ENCODE measurements at regions not wholly inside any gene's neighbourhood (a gene's known extent, or its start where the extent isn't known, plus 50 kb on each side); places are given as distances from the start of the nearest gene placed in this dataset.

DNA sequence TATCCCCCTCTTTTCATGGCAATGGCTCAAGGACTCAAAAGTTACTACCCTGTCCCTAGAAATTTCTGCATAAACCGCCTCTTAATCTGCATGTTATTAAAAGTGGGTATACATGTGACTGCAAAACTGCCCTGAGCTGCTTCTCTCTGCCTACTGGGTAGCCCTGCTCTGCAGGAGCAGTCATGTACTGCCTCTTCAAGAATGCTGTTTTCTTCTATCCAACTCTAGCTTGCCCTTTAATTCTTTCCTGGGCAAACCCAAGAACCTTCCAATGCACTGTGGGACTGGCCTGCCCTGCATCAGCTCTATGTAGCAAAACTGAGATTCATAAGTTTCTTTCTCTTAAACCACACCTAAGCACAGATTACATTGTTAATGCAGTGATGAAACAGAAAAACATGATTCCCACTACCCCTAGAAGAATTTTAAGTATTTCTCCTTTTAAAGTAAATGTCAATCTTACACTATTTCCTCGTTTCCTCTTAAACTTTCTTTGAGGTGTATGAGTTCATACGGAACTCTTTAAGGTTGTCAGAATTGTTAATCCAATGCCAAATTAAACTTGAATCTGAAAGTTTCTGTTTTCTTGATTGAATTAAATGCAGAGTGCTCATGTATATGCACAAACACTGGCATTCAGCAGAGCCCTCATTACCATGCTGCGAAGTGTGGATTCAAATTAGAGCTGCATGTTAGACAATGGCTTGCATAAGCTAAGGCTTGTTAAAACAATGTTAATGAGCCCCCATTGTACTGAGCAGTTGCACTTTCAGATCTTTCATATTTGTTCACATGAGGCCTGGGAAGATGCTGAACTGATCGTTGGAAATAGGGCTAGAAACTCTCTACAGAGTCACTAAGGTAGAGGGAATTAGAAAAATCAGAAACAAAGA is 669.9 kb upstream of the PCDH20 start:
- DNase-seq = no peak

DNA sequence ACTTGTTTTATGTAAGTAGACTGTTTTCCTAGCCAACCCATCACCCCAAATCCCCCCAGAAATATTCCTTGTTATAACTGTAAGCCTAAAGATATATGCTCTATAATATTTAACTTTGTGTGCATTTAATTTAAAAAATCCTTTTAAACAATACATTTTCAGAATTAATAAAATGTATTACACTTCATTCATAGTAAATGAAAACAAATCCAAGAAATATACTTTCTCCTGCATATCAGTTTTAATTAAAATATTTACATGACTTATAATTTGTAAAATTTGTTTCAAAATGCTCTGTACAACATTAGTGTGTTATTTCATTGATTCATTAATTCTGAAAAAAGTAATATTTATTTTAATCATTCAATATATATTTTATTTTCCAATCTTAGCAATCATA is 669.1 kb upstream of the PCDH20 start:
- no peak for DNase-seq

DNA sequence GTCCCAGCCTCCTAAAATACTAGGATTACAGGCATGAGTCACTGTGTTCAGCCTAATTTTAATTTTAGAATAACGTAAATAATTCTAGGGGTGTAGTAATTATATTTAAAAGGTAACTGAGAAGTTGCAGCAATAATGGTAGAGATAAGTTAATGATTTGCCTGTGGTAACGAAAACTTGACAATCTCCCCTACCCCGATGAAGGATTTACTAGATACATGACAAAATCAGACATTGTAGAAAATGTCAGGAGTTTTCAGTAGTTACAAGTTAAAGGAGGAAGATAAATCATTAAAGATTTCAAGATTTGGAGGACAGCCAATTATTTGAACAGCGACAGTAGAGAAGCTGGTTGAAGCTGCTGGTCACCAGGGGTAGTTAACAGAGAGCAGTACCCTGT is 652.2 kb upstream of the PCDH20 start:
- DNase-seq = no peak

DNA sequence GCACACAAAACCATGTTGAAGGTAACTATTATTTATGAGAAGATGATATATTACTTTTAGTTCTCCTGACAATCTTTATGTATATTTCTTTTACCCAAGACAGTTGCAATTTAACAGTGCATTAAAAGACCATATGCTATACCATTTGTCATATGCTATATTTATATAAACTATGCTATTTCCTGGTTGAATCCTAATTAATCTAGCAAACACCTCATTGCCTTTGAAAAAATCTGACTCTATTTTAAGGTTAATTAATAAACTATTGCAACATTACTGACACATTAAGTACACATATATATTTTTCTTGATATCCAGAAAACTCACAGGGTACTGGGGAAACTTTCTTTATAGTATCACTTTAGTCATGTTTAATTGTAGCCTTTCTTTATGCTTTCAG is 649.4 kb upstream of the PCDH20 start:
- no peak for DNase-seq

DNA sequence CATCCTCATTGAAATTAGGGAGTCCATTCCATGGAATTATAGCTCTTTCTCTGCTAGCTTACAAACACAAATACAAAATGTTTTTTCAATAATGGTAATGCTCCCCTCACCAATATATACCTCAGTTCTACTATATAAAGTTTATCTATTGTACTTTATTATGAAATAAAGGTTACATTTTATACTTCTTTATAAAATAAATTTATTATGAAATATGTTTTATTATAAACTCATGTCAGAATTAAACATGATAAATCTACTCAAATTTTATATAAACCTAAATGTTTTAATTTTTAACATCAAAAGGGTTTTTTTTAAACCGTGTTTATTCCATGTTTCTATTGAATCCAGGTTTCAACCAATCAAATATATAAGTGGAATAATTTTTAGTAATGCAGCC is 646.1 kb upstream of the PCDH20 start:
- no peak for DNase-seq

DNA sequence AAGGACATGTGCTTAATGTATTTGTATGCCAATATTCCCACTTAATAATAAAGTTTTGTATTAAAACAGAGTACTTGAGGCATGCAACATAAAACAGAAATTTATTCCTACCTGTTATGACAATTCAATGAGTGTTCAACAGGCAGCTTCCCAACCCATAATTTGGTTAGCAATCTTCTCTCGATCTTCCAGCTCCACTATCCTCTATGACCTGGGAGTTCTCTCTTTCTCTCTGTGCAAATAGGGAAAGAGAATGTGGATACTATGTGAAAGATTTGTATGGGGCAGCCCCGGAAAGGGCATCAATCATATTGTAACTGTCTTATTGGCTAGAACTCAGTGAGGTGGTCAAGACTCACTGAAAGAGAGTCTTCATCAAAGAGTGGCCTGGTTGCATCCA is 644.9 kb upstream of the PCDH20 start:
- DNase-seq = no peak

DNA sequence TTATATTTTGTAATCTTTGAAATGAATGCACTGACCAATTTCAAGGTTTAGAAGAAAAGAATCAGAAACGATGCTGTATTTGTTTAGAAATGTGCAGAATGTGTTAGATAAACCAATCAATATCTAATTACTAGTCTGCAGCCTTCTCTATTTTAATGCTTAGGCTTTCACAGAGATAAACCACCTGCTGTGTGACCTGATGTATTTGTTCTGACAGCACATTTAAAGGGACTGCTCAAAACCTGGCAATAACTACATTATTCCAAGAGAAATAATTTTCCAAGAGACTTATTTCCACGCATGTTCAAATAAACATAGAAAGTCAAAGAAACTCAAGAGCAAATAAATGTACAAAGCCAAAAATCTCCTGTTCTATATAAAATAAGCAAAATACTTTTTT is 641.6 kb upstream of the PCDH20 start:
- no peak for DNase-seq

DNA sequence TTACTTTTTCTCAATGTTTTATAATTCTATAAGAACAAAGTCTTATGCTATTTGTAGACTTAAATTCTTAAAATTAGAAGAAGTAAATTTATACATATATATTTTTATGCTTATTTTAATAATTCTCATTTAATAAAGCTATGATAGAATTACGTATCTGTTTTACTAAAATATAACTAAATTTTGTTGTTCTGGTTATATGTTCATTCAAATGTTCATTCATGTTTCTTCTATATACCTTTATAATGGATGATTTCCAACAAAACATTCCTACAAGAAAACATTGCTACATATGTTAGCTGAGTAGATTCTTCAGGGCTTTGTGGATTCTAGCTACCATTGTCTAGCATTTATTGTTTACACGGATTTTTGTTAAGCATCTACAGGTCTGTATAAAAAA is 634.3 kb upstream of the PCDH20 start:
- DNase-seq = no peak

DNA sequence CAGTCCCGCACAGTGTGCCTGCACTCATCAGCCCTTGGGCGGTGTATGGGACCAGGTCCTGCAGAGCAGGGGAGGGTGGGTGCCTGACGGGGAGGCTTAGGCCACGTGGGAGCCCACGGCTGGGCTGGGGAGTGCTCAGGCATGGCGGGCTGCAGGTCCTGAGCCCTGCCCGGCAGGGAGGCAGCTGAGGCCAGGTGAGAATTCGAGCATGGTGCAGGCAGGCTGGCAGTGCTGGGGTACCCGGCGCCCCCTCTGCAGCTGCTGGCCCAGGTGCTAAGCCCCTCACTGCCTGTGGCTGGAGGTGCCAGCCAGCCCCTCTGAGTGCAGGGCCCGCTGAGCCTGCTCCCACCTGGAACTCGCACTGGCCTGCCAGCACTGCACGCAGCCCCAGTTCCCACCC is 630.9 kb upstream of the PCDH20 start:
- DNase-seq = no peak

DNA sequence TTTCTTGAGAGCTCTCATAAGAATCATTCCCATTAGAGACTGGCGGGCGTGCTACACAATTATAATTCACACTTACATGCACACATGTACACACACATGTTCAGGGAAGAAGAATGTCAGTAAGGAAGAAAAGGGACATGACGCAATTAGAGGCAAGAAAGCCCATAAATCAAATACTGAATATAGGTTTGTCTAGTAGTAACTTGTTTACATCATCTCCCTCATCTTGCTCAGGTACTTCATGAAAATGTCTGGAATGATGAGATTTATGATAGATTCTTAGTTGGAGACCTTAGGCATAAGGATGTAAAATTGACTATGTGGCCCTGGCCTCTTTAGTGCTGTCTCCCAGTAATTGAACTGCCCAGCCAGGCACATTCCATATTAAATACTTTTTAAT is 628.0 kb upstream of the PCDH20 start:
- no peak for DNase-seq

DNA sequence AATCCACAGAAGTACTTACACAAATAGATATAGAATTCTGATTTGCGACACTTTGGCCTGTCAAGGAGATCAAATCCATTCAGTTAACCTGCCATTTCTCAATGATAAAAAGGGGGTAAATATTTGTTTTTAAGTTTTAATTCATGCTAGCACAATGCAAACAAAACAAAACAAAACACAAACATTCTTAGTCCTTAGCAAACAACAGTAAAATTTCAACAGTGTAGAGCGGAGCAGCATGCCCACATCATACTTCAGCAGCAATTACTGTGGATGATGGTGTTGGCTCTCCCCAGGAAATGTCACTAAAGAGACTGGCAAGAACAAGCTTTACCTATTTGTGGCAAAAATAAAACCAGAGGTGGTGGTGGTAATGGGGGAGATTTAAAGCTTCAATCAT is 625.2 kb upstream of the PCDH20 start:
- no peak for DNase-seq

DNA sequence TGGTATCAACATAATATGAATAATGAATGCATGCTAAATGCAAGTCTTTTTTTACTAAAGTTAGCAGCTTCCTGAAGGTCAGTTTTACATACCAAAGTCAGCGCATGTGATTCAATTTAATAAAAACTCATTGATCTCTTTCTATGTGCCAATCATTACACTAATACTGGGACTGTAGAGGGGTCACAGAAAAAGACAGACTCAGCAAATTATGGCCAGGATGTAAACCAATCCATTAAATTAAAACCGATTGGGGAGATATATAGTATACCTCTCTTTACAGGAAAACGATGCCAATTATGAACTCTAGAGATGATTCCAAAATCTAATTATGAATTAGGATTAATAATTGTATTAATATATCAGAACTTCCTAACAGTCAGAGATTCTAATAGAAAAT is 624.4 kb upstream of the PCDH20 start:
- DNase-seq = no peak

DNA sequence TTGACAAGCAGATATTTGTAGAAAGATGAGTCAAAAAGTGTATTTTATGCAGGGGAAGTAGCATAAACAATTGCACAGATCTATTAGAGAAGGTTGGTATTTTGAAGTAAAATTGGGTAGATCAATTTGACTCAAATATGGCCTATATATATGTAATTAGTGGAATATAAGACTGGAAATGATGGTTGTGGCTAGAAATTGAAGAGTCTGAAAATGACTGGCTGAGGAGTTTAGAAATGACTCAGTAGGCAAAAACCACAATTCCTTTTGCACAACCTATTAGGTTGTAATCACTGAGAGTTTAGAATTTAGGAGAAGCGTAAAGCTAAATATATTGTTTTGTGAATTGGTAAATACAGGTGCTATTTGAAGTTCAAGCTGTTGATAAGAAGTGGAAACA is 622.6 kb upstream of the PCDH20 start:
- no peak for DNase-seq

DNA sequence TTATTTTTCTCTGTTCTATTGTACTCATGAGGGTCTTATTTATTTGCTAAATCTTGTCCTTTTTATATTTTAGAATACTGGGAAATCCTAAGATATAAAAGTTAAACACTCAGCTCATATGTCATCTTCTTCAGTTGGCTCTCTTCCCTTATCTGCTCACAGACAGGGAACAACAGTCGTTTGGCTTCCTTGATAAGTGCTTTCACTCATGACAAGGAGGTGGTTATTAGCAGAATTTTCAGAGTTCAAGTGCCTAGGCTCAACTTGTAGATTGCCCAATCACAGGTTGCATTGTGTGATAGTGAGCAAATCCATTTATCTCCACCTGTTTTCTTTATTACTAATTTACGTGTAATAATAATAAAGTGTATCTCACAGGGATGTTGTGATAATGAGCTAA is 620.3 kb upstream of the PCDH20 start:
- no peak for DNase-seq

DNA sequence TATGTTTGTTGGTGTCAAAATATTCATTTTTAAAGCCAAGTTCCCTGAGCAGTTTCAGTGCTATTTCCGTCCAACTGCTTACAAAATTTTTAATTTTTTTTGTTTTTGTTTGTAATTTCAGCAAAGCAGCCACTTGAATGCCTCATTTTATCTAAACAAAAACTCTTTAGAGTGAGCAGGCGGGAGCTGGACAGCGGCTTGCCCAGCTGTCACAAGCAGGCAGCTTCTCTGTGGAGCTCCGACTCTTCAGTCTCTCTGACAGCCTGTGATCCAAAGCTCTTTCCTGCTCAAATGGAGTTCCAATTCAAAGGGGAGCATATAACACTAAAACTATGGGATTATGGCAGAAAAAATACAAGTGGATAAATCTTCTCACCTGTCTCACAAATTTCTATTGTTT is 618.3 kb upstream of the PCDH20 start:
- DNase-seq = no peak

DNA sequence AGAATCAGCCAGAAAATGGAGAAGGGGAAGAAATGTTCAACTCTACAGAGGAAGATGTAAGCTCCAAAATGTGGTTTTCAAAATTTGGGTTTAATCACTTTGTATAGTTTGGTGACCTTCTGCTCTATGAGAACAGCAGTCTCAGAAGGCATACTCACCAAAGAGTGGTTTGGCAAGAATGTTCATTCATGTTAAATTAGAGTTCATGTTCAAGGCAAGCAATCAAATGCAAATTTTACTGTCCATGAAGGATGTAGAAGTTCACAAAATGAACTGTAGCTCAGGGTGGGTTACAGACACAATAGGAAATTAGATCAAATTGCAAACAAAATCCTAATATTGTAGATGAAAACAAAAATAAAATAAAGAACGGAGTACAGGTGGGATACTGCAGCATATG is 606.7 kb upstream of the PCDH20 start:
- no peak for DNase-seq

DNA sequence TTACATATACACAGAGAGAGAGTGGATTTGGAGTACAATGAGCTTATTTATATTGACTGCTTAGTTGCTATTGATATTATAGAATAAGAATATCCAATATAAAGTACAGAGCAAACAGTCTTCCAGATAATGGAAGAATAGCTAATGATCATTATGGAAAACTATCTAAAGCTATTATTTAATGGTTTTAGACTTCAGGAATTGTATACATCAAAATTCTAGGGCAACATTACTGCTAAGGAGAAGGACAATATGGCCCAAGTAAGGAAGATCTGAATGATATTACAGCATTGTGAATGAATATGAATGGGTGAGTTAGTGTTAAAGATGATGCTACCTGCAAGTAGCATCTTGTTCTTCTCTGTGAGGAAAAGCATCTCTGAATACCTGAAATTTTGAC is 604.2 kb upstream of the PCDH20 start:
- DNase-seq = no peak

DNA sequence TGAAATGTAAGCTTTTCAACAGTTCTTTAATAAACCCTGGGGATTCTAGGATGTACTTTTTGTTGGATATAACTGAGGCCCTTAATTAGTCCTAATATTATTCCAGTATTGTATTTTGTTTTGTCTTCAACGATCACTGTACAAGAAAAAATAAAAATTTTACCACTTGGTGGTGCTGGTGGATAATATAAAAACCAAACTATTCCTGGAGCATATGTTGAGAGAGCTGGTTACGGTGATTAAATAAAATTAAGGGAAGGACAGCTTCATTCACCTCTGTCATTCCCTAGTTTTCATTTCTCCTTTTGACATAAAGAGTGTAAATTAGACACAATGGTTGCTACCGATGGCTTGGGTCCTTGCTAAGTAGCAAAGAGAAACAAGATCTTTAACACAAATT is 598.6 kb upstream of the PCDH20 start:
- no peak for DNase-seq

DNA sequence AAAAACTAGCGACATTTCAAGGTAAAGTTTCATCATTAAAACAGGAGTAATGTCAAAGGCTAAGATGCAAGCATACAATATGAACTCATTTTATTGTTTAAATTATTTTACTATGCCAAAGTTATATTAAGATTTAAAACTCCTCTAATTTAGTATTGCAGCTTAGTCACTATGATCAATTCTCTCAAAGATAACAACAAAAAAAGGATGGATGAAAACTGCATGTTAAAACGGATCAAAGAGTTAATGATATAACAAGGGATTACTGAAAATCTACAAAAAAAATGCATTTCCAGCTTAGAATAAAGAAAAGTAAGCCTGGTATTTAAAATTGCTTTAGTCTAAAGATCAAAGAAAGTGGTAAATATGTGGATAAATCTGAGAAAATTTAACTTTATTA is 587.8 kb upstream of the PCDH20 start:
- DNase-seq = no peak

DNA sequence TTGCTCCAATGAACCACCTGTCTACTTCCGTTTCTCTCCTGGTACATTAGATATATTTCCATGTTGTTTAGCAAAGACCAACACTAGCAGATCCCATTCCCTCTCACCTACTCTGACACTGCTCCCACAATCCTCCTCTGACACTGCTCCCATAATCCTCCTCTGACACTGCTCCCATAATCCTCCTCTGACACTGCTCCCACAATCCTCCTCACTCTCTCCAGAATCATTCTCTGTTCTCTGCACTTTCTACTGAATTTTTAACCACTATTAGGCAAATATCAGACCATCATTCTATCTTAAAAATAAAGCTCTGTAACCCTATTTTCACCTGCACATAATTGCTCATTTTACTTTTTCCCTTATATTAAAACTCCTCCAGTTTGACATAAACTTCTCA is 578.5 kb upstream of the PCDH20 start:
- no peak for DNase-seq

DNA sequence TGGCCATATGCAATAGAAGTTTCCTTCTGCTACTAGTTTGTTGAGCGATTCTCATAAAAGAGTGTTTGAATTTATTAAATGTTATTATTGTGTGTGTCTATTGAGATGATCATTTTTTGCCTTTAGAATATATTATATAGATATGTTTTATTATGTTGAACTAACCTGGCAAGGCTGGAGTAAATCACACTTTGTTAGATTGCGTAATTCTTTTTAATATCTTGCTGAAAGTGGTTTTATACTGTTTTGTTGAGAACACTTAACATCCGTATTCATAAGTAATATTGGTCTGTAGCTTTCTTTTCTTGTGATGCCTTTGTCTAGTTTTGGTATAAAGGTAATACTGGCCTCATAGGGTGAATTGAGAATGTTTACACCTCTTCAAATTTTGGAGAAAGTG is 574.3 kb upstream of the PCDH20 start:
- no peak for DNase-seq

DNA sequence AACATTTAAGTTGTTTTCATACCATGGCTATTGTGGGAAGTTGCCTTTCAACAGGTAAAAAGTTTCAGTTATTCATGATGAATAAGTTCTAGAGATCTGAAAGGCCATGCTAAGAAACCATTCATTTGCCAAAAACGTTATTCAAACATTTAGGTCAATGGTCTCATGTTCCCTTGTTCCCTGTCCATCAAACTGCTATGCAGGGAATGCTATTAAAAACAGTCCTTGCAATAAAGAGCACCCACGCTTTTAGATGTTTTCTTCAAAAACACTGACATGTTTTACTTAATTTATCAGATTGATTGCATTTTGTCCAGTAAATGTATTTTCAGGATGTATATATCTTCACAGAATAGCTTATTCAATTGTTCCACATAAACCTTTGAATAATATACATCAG is 573.2 kb upstream of the PCDH20 start:
- no peak for DNase-seq

DNA sequence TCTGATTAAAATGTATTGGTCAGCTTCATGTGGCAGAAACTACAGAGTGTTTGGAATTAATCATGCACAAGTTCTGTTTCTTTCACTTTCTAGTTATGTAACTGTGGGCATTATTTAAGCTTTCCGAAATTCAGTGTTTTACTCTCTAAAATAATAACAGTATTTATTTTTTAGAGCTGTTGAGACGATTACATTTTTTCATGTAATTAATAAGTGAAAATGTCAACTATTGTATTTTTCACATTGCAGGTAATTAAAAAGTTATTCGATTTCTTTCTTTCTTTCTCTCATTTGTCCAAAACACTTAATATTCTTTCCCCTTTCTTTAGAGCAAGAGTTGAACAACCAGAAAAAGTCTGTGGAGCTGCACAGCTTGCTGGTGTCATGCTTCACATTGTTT is 559.4 kb upstream of the PCDH20 start:
- no peak for DNase-seq

DNA sequence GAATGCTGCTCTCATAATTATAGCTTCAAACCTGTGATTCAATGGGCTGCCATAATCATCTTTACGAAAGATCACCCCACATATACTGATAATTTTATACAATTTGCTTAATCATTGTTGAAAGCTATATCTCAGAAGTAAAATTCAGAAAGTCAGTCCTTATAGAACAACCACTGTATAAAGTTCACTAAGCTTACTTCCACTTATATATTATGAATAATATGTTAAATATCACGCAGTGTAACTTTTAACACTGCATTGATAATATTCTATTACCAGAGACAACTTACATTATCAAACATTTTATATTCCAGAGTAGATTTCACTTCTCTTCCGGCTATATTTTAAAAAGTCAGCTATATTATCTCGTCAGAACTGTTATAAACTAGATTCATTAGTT is 550.1 kb upstream of the PCDH20 start:
- no peak for DNase-seq

DNA sequence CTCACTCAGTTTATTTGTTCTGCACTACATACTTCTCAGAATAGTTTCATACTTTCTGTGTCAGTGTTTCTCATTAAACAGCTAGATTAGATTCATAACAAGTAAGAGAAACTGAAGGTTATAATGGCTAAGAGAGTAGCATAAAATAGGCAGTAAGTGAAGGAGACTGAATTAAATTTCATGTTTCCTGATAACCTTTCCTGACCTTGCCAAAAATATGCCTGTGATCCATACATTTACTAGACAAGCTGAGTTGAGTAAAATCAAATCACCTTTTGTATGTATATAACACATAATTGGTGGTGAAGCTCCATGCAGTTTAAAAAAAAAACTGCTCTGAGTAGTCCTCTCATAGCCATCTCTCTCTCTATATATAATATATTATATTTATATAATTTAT is 545.3 kb upstream of the PCDH20 start:
- DNase-seq = no peak

DNA sequence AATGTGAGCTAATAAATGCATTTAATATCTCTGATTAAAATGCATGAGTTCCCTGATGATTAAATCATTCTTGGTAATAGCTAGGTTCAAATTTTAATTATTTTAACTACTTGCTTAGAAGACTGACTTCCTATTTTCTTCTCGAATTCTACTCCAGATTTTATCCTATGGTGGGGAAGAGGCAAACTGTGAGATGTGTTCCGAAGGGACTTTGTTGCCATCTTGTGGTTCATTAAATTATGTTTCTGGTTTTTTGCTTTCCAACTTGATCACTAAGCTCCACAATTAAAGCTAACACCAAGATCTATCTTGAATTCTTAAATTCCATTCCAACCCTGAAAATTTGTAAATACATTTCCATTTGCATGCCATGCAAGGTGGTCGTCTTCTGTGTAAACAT is 538.4 kb upstream of the PCDH20 start:
- no peak for DNase-seq

Data from activated CD8-positive, alpha-beta memory T cell treated with anti-CD3 and anti-CD28 coated beads, Interleukin-2, amount 50 U/mL, for 4 hours (primary cell).